OCI-LY3 (cell line): ENCODE measurements at regions not wholly inside any gene's neighbourhood (a gene's known extent, or its start where the extent isn't known, plus 50 kb on each side); places are given as distances from the start of the nearest gene placed in this dataset.

Source experiments
- EZH2phosphoT487 ChIP-seq: fragments of 200-600 bp; shearing (Covaris generic); IDR thresholded peaks from 2 replicates; pipeline ENCODE4 v1.6.1; 2018; ENCODE audit warnings: antibody characterized with exemption, mixed run types, low read depth
- TF ChIP-seq, protein P1 (sequence below): fragments of 200-600, 300-600 bp; sonication (generic); IDR thresholded peaks from 2 replicates; pipeline ENCODE4 v1.5.1; 2014; ENCODE audit warnings: antibody characterized with exemption, low read length, low read depth

DNA sequence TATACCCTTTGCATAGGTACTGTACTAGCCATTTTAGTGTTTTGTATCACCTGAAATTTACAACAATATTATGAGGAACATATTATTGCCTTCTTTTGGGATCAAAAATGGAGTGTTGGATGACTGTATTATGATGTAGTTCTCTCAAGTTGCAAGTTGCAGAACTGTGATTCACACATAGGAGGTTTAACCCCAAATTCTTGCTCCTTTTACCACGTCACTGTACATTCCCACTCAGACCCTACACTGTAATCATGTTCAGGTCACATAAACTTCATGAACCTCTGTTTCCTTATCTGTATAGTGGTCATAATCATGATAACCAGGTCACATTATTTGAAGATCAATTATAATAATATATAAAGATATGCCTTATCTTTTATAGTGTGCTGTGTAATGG is 925.1 kb upstream of the TENM4 start:
- TF ChIP-seq, protein P1, sequence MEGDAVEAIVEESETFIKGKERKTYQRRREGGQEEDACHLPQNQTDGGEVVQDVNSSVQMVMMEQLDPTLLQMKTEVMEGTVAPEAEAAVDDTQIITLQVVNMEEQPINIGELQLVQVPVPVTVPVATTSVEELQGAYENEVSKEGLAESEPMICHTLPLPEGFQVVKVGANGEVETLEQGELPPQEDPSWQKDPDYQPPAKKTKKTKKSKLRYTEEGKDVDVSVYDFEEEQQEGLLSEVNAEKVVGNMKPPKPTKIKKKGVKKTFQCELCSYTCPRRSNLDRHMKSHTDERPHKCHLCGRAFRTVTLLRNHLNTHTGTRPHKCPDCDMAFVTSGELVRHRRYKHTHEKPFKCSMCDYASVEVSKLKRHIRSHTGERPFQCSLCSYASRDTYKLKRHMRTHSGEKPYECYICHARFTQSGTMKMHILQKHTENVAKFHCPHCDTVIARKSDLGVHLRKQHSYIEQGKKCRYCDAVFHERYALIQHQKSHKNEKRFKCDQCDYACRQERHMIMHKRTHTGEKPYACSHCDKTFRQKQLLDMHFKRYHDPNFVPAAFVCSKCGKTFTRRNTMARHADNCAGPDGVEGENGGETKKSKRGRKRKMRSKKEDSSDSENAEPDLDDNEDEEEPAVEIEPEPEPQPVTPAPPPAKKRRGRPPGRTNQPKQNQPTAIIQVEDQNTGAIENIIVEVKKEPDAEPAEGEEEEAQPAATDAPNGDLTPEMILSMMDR: no peak
- no peak for TF ChIP-seq EZH2phosphoT487
